H1 (cell line): ENCODE measurements at regions not wholly inside any gene's neighbourhood (a gene's known extent, or its start where the extent isn't known, plus 50 kb on each side); places are given as distances from the start of the nearest gene placed in this dataset.

Experiments
- RFX5 ChIP-seq: IDR thresholded peaks from 2 replicates; pipeline ENCODE4 v1.6.1; 2011; ENCODE audit warnings: low read depth, low read length, improper control_type of control experiment, borderline replicate concordance
- SUZ12 ChIP-seq: fragments of 200-600 bp; sonication (generic); IDR thresholded peaks from 2 replicates; pipeline ENCODE4 v1.6.1; 2012; ENCODE audit warnings: mild to moderate bottlenecking, inconsistent platforms, low read length, moderate library complexity, mixed read lengths

DNA sequence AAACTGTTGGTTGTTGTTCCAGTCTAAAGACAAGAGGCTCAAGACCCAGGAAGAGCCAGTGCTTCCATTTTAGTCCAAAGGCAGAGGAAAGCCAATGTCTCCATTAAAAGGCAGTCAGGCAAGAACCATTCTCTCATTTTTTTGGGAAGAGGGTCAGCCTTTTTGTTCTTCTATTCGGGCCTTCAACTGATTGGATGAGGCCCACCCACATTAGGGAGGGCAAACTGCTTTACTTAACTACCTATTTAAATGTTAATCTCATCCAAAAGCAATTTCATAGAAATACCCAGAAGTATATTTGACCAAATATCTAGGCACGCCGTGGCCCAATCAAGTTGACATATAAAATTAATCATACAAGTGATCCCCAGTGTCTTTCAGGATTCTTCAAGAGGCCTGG lies 104.4 kb upstream of the SYT6 start:
- TF ChIP-seq RFX5 = no peak
- TF ChIP-seq SUZ12 = no peak
